IMR-90 (cell line): ENCODE measurements at regions not wholly inside any gene's neighbourhood (a gene's known extent, or its start where the extent isn't known, plus 50 kb on each side); places are given as distances from the start of the nearest gene placed in this dataset.

Experiments
- ATAC-seq: fragments of 200-7000 bp; cut with Tn5 transposase; 2 replicates; pipeline ENCODE4 v1.9.1; 2020; ENCODE audit warnings: low read depth, mild to moderate bottlenecking, moderate library complexity
- BruUV-seq: library from RNA; stranded (reverse); fragments of 400-500 nt; replicated peaks from 2 replicates; lab custom pipeline; 2021; lab: Mats Ljungman, UMichigan
- CTCF ChIA-PET: fragments of 300-600 bp; formaldehyde crosslinking; extraction: SDS; loops from one replicate; lab custom pipeline; 2021; ENCODE audit warnings: antibody characterized with exemption; lab: Yijun Ruan, JAX
- POLR2A ChIA-PET: fragments of 300-600 bp; sonication (Branson Sonifier 250); formaldehyde crosslinking; loops from one replicate; lab custom pipeline; 2022; ENCODE audit warnings: antibody characterized with exemption; ENCODE audit not compliant: unreplicated experiment; lab: Charles Lee
- DNase-seq: peaks from one replicate; pipeline ENCODE4 v3.0.0; 2013
- H2AFZ ChIP-seq: replicated peaks from 2 replicates; pipeline ENCODE3; 2013; ENCODE audit warnings: low read length, mild to moderate bottlenecking; ENCODE audit not compliant: poor library complexity
- H2AK5ac ChIP-seq: 2 replicates; pipeline ENCODE4 v1.6.1; 2013; ENCODE audit warnings: low read depth, low read length, inconsistent platforms
- H2AK9ac ChIP-seq: replicated peaks from 2 replicates; pipeline ENCODE3; 2013; ENCODE audit warnings: mild to moderate bottlenecking, low read depth, low read length, moderate library complexity; ENCODE audit not compliant: poor library complexity
- H2BK120ac ChIP-seq: 2 replicates; pipeline ENCODE4 v1.6.1; 2013; ENCODE audit warnings: low read depth, low read length, inconsistent platforms
- H2BK15ac ChIP-seq: 3 replicates; pipeline ENCODE4 v1.6.1; 2013; ENCODE audit warnings: low read depth, low read length, inconsistent platforms
- H2BK20ac ChIP-seq: 2 replicates; pipeline ENCODE4 v1.6.1; 2013; ENCODE audit warnings: low read depth, mild to moderate bottlenecking, inconsistent platforms, low read length, moderate library complexity
- H2BK5ac ChIP-seq: 2 replicates; pipeline ENCODE4 v1.6.1; 2013; ENCODE audit warnings: mild to moderate bottlenecking, low read depth, low read length, inconsistent platforms; ENCODE audit not compliant: poor library complexity, severe bottlenecking
- H3K14ac ChIP-seq: replicated peaks from 2 replicates; pipeline ENCODE4 v1.6.1; 2013; ENCODE audit warnings: low read depth, low read length, inconsistent platforms
- H3K18ac ChIP-seq: 2 replicates; pipeline ENCODE4 v1.6.1; 2013; ENCODE audit warnings: low read depth, low read length, control low read depth
- H3K23ac ChIP-seq: 2 replicates; pipeline ENCODE4 v1.6.1; 2013; ENCODE audit warnings: low read depth, low read length, inconsistent platforms
- H3K27ac ChIP-seq: 2 replicates; pipeline ENCODE4 v1.5.1; 2013; ENCODE audit warnings: mild to moderate bottlenecking, control low read depth, low read length; ENCODE audit not compliant: insufficient read depth
- H3K27me3 ChIP-seq: 2 replicates; pipeline ENCODE4 v1.6.1; 2013; ENCODE audit warnings: low read length; ENCODE audit not compliant: control insufficient read depth, insufficient read depth
- H3K36me3 ChIP-seq: 2 replicates; pipeline ENCODE4 v1.6.1; 2013; ENCODE audit warnings: low read length, mixed read lengths; ENCODE audit not compliant: control insufficient read depth, insufficient read depth
- H3K4ac ChIP-seq: 2 replicates; pipeline ENCODE4 v1.6.1; 2013; ENCODE audit warnings: low read depth, low read length, inconsistent platforms
- H3K4me1 ChIP-seq: 2 replicates; pipeline ENCODE4 v1.6.1; 2013; ENCODE audit warnings: low read length, mixed read lengths; ENCODE audit not compliant: control insufficient read depth, insufficient read depth
- H3K4me2 ChIP-seq: 2 replicates; pipeline ENCODE4 v1.6.1; 2013; ENCODE audit warnings: low read depth, mild to moderate bottlenecking, control low read depth, low read length, moderate library complexity
- H3K4me3 ChIP-seq: 2 replicates; pipeline ENCODE4 v1.5.1; 2013; ENCODE audit warnings: low read depth, mild to moderate bottlenecking, control low read depth, low read length, moderate library complexity; ENCODE audit not compliant: insufficient read depth
- H3K56ac ChIP-seq: 2 replicates; pipeline ENCODE4 v1.6.1; 2013; ENCODE audit warnings: low read length, inconsistent platforms; ENCODE audit not compliant: insufficient read depth; ENCODE audit errors: extremely low read depth
- H3K79me1 ChIP-seq, 2 experiments: 2 replicates each; pipeline ENCODE4 v1.6.1; 2013; ENCODE audit warnings: low read length in 2 of 2, inconsistent platforms in 1 of 2, low read depth in 1 of 2
- H3K9ac ChIP-seq: 2 replicates; pipeline ENCODE4 v1.6.1; 2013; ENCODE audit warnings: low read depth, low read length, control low read depth
- H3K9me1 ChIP-seq: 2 replicates; pipeline ENCODE4 v1.6.1; 2013; ENCODE audit warnings: low read length, inconsistent platforms; ENCODE audit not compliant: insufficient read depth
- H3K9me3 ChIP-seq: 2 replicates; pipeline ENCODE4 v1.6.1; 2013; ENCODE audit warnings: low read length; ENCODE audit not compliant: control insufficient read depth, insufficient read depth
- H4K20me1 ChIP-seq: 2 replicates; pipeline ENCODE4 v1.6.1; 2013; ENCODE audit warnings: low read length, inconsistent platforms; ENCODE audit not compliant: insufficient read depth
- H4K5ac ChIP-seq: 2 replicates; pipeline ENCODE4 v1.6.1; 2013; ENCODE audit warnings: mild to moderate bottlenecking, low read depth, low read length, control low read depth
- H4K8ac ChIP-seq, 2 experiments: 2 replicates each; pipeline ENCODE4 v1.6.1; 2013; ENCODE audit warnings: low read depth in 2 of 2, low read length in 2 of 2, control low read depth in 1 of 2, inconsistent platforms in 1 of 2
- H4K91ac ChIP-seq: 2 replicates; pipeline ENCODE4 v1.6.1; 2013; ENCODE audit warnings: low read depth, low read length, inconsistent platforms; ENCODE audit not compliant: insufficient read depth
- BHLHE40 ChIP-seq: fragments of 150-350 bp; IDR thresholded peaks from 2 replicates; pipeline ENCODE4 v1.6.1; 2016; ENCODE audit warnings: mild to moderate bottlenecking, low read depth, low read length
- CEBPB ChIP-seq: IDR thresholded peaks from 2 replicates; pipeline ENCODE4 v1.6.1; 2012; ENCODE audit warnings: low read depth, low read length, improper control_type of control experiment
- CHD1 ChIP-seq: IDR thresholded peaks from 2 replicates; pipeline ENCODE4 v1.6.1; 2012; ENCODE audit warnings: low read depth, low read length, improper control_type of control experiment
- CTCF ChIP-seq: conservative IDR thresholded peaks from 2 replicates; pipeline ENCODE4 v1.5.1; 2012; ENCODE audit warnings: mild to moderate bottlenecking, low read depth, low read length, improper control_type of control experiment
- ELK1 ChIP-seq: fragments of 150-350 bp; IDR thresholded peaks from 2 replicates; pipeline ENCODE4 v1.6.1; 2016; ENCODE audit warnings: low read depth, mild to moderate bottlenecking, low read length, moderate library complexity, borderline replicate concordance
- FOS ChIP-seq: fragments of 150-350 bp; IDR thresholded peaks from 2 replicates; pipeline ENCODE4 v1.6.1; 2016; ENCODE audit warnings: low read depth, low read length
- MAFK ChIP-seq: IDR thresholded peaks from 2 replicates; pipeline ENCODE4 v1.6.1; 2012; ENCODE audit warnings: low read depth, low read length, improper control_type of control experiment
- NFE2L2 ChIP-seq: fragments of 150-350 bp; IDR thresholded peaks from 2 replicates; pipeline ENCODE4 v1.6.1; 2016; ENCODE audit warnings: low read depth, mild to moderate bottlenecking, low read length
- POLR2A ChIP-seq: IDR thresholded peaks from 2 replicates; pipeline ENCODE4 v1.6.1; 2012; ENCODE audit warnings: mild to moderate bottlenecking, low read depth, low read length
- RFX5 ChIP-seq: IDR thresholded peaks from 2 replicates; pipeline ENCODE4 v1.8.0; 2012; ENCODE audit warnings: low read depth, mild to moderate bottlenecking, low read length, moderate library complexity
- USF2 ChIP-seq: fragments of 150-350 bp; IDR thresholded peaks from 2 replicates; pipeline ENCODE4 v1.6.1; 2017; ENCODE audit warnings: mild to moderate bottlenecking, antibody characterized with exemption, low read length, low read depth
- WGBS, 2 experiments: methylation state at CpG; one replicate each; pipeline versions ENCODE4 v1.1.5 to v1.1.7; 2013; ENCODE audit warnings: missing lambda C conversion rate in 2 of 2; ENCODE audit not compliant: insufficient read length in 1 of 2; ENCODE audit errors: extremely low coverage in 2 of 2; 5-methylcytosine and 5-hydroxymethylcytosine counted together
- dilution Hi-C: fragments of 300-500 bp; cut with HindIII; formaldehyde crosslinking; loops from one replicate; pipeline ENCODE4 v1.14.3; 2018; ENCODE audit warnings: low sequenced_read_pairs; ENCODE audit not compliant: unreplicated experiment
- in situ Hi-C: fragments of 300-500 bp; cut with MboI; formaldehyde crosslinking; loops from 3 replicates; pipeline ENCODE4 v1.14.3; 2019; ENCODE audit warnings: low sequenced_read_pairs, inconsistent platforms, mixed read lengths
- intact Hi-C: fragments of 100-400 bp; cut with micrococcal nuclease; formaldehyde crosslinking; loops from 2 replicates; pipeline ENCODE4 v1.10.0; 2022

- Histone ChIP-seq H3K56ac (no peak overlapping the region), H3K4me3 (no peak overlapping the region), H2BK5ac (no peak overlapping the region), H3K4me2 (no peak overlapping the region), H3K27ac (no peak overlapping the region), H4K20me1 (peaks cover 16% of the 10 kb centered on the region), H3K23ac (no peak overlapping the region), H3K79me1 (peaks cover 27 to 69% of the 10 kb centered on the region in 2 experiments), H2AFZ (no peak overlapping the region), H3K9ac (no peak overlapping the region), H4K91ac (no peak overlapping the region), H2BK20ac (no peak overlapping the region), H3K9me1 (peaks cover 6% of the 10 kb centered on the region; the same call in 1 of the 2 replicates), H2AK9ac (no peak overlapping the region), H3K27me3 (no peaks in the 10 kb centered on the region), H3K36me3 (no peaks in the 10 kb centered on the region; the same call in 1 of the 2 replicates), H3K18ac (no peak overlapping the region), H2AK5ac (no peak overlapping the region), H3K4ac (no peak overlapping the region), H4K5ac (no peak overlapping the region), H3K4me1 (peaks cover 7% of the 10 kb centered on the region; the same call in 1 of the 2 replicates), H3K9me3 (no peaks in the 10 kb centered on the region), H2BK120ac (no peak overlapping the region), H3K14ac (no peak overlapping the region), H2BK15ac (no peak overlapping the region), H4K8ac (no peak overlapping the region)
- no peak for ATAC-seq
- POLR2A ChIA-PET, result no interaction called here
- TF ChIP-seq FOS (no peak), BHLHE40 (no peak), RFX5 (no peak), ELK1 (no peak), CEBPB (no peak), USF2 (no peak), CTCF (no peak), MAFK (no peak), NFE2L2 (no peak), CHD1 (no peak), POLR2A (no peak)
- WGBS, 2 experiments, result 90% methylated on average over 2 of the region's 7 CpGs; no CpG with 5 or more reads in 1 of the 2 experiments
- dilution Hi-C loops (no loop called here), in situ Hi-C loops (no loop called here), intact Hi-C loops (no loop called here)
- DNase-seq, result no peak
- BruUV-seq, result no TSS peak
- CTCF ChIA-PET, result no interaction called here
Measured at GRCh38 chr13:107824635-107825034, 390.7 kb downstream of the LIG4 start.
